Smooth muscle cell (in vitro differentiated cells): ENCODE measurements at regions not wholly inside any gene's neighbourhood (a gene's known extent, or its start where the extent isn't known, plus 50 kb on each side); places are given as distances from the start of the nearest gene placed in this dataset.

Experiments
- DNase-seq: peaks from one replicate; lab custom pipeline; 2025; ENCODE audit not compliant: unreplicated experiment; lab: John Stamatoyannopoulos, UW
- H2AFZ ChIP-seq: fragments of 200-600 bp; sonication (generic); 2 replicates; pipeline ENCODE4 v1.6.0; 2016; ENCODE audit warnings: antibody characterized with exemption, low read depth, mild to moderate bottlenecking
- H3F3A ChIP-seq: fragments of 200-600 bp; sonication (generic); 2 replicates; pipeline ENCODE4 v1.6.0; 2017; ENCODE audit warnings: antibody characterized with exemption, low read depth
- H3K27ac ChIP-seq: fragments of 200-600 bp; sonication (generic); 2 replicates; pipeline ENCODE4 v1.5.1; 2016; ENCODE audit warnings: low read depth, mild to moderate bottlenecking
- H3K27me3 ChIP-seq: fragments of 200-600 bp; sonication (generic); 2 replicates; pipeline ENCODE4 v1.6.1; 2016; ENCODE audit warnings: low read depth, mild to moderate bottlenecking
- H3K36me3 ChIP-seq: fragments of 200-600 bp; sonication (generic); 2 replicates; pipeline ENCODE4 v1.5.1; 2016; ENCODE audit warnings: low read depth
- H3K4me1 ChIP-seq: fragments of 200-600 bp; sonication (generic); 2 replicates; pipeline ENCODE4 v1.5.1; 2016; ENCODE audit warnings: low read depth
- H3K4me2 ChIP-seq: fragments of 200-600 bp; sonication (generic); 2 replicates; pipeline ENCODE4 v1.6.0; 2016; ENCODE audit warnings: mild to moderate bottlenecking
- H3K4me3 ChIP-seq: fragments of 200-600 bp; sonication (generic); 2 replicates; pipeline ENCODE4 v1.5.1; 2016; ENCODE audit warnings: mild to moderate bottlenecking
- H3K79me2 ChIP-seq: fragments of 200-600 bp; sonication (generic); 2 replicates; pipeline ENCODE4 v1.6.0; 2016; ENCODE audit warnings: low read depth, mild to moderate bottlenecking
- H3K9ac ChIP-seq: fragments of 200-600 bp; sonication (generic); 2 replicates; pipeline ENCODE4 v1.6.0; 2016; ENCODE audit warnings: low read depth
- H3K9me3 ChIP-seq: fragments of 200-600 bp; sonication (generic); replicated peaks from 2 replicates; pipeline ENCODE4 v1.5.1; 2016; ENCODE audit warnings: low read depth
- H4K20me1 ChIP-seq: fragments of 200-600 bp; sonication (generic); 2 replicates; pipeline ENCODE4 v1.6.0; 2016; ENCODE audit warnings: low read depth
- WGBS: methylation state at CpG from one replicate; pipeline ENCODE4 v1.1.7; 2016; ENCODE audit warnings: low lambda C conversion rate; 5-methylcytosine and 5-hydroxymethylcytosine counted together
- TF ChIP-seq, protein P1 (sequence below): fragments of 200-600 bp; sonication (generic); IDR thresholded peaks from 2 replicates; pipeline ENCODE4 v1.5.1; 2017; ENCODE audit warnings: borderline replicate concordance, mild to moderate bottlenecking, antibody characterized with exemption; ENCODE audit not compliant: insufficient read depth, poor library complexity, severe bottlenecking

DNA sequence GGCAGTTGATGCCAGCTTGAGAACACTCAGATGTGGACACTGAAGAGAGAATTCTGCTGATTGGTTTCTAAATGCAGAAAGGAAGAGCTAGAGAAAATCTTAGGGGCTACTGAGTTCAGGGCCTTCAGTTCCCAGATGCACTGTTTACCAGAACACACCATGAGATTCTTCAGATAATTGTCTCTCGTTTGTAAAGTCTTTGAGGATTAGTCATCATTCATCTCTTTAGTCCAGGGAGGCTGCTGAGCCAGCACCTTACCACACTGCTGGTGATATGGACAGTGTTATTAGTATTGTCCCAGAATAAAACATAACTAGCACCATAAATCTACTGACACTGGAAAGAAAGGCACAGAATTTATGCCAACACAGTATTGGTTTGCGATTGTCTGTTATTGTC is 690.8 kb upstream of the CELF4 start:
- H3K4me3 ChIP-seq, result no peak overlapping the region
- no peaks in the 10 kb centered on the region for H3F3A ChIP-seq
- no peaks in the 10 kb centered on the region for H4K20me1 ChIP-seq
- WGBS, result 55% methylated on average over 2 of the region's 2 CpGs
- H3K4me1 ChIP-seq, result no peaks in the 10 kb centered on the region
- no peaks in the 10 kb centered on the region for H3K79me2 ChIP-seq
- H2AFZ ChIP-seq, result no peak overlapping the region
- H3K27ac ChIP-seq, result no peak overlapping the region
- no peak for DNase-seq
- TF ChIP-seq, protein P1, sequence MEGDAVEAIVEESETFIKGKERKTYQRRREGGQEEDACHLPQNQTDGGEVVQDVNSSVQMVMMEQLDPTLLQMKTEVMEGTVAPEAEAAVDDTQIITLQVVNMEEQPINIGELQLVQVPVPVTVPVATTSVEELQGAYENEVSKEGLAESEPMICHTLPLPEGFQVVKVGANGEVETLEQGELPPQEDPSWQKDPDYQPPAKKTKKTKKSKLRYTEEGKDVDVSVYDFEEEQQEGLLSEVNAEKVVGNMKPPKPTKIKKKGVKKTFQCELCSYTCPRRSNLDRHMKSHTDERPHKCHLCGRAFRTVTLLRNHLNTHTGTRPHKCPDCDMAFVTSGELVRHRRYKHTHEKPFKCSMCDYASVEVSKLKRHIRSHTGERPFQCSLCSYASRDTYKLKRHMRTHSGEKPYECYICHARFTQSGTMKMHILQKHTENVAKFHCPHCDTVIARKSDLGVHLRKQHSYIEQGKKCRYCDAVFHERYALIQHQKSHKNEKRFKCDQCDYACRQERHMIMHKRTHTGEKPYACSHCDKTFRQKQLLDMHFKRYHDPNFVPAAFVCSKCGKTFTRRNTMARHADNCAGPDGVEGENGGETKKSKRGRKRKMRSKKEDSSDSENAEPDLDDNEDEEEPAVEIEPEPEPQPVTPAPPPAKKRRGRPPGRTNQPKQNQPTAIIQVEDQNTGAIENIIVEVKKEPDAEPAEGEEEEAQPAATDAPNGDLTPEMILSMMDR, result no peak
- H3K36me3 ChIP-seq, result no peaks in the 10 kb centered on the region
- no peaks in the 10 kb centered on the region for H3K27me3 ChIP-seq
- H3K9ac ChIP-seq, result no peak overlapping the region
- H3K9me3 ChIP-seq, result no peaks in the 10 kb centered on the region
- H3K4me2 ChIP-seq, result no peak overlapping the region

DNA sequence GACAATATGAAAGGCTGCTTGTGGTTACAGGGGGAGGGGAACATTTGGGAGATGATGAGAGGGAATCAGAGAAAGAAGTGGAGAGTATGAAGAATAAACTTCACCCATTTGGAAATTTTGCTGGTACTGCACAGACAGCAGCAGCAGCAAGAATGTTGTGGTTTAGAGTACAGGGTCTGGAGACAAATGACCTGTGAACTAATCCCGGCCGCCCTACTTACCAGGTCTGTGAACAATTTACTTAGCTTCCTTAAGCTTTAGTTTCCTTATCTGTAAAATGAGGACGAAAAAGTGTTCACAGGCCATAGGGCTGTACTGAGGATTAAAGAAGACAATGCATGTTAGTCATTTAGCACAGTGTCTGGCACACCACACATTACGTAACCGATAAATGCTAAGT is 685.4 kb upstream of the CELF4 start:
- no peak overlapping the region for H3K9ac ChIP-seq
- H3K4me2 ChIP-seq, result peak overlapping the region; percentile 39
- 21% methylated on average over 5 of the region's 5 CpGs for WGBS
- peaks cover 9% of the 10 kb centered on the region for H3K4me1 ChIP-seq
- no peaks in the 10 kb centered on the region for H3K9me3 ChIP-seq
- no peak overlapping the region for H3K27ac ChIP-seq
- no peaks in the 10 kb centered on the region for H4K20me1 ChIP-seq
- no peaks in the 10 kb centered on the region for H3K79me2 ChIP-seq
- TF ChIP-seq, protein P1, result no peak
- H3K27me3 ChIP-seq, result no peaks in the 10 kb centered on the region
- no peak for DNase-seq
- H3F3A ChIP-seq, result peaks cover 4% of the 10 kb centered on the region
- no peak overlapping the region for H3K4me3 ChIP-seq
- no peak overlapping the region for H2AFZ ChIP-seq
- no peaks in the 10 kb centered on the region for H3K36me3 ChIP-seq

DNA sequence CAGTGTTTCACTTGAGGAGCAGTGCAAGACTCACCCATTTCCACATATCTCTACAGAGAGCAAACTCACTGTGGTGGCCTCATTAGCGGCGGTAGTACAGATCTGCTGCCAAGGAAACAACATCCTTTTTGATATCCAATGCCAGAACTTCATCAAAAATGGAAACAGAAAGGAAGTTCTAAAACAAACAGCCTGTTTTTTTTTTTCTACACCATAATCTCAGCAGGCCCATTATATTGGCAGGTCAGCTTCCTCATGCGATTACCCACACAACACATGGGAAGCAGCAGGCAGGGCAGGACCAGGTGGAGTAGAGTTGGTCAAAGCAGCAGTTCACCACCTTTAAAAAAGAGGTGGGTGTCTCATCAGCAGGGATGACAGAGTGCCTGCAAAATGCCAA is 678.9 kb upstream of the CELF4 start:
- Histone ChIP-seq H3K9me3 (no peaks in the 10 kb centered on the region), H4K20me1 (no peaks in the 10 kb centered on the region), H3K9ac (no peak overlapping the region), H3K27me3 (no peaks in the 10 kb centered on the region), H3K36me3 (no peaks in the 10 kb centered on the region), H3K27ac (no peak overlapping the region), H2AFZ (no peak overlapping the region), H3K4me3 (no peak overlapping the region), H3K4me2 (no peak overlapping the region), H3F3A (no peaks in the 10 kb centered on the region), H3K79me2 (no peaks in the 10 kb centered on the region), H3K4me1 (no peaks in the 10 kb centered on the region)
- WGBS, result 99% methylated on average over 3 of the region's 3 CpGs
- TF ChIP-seq, protein P1, result no peak
- no peak for DNase-seq

- no peak overlapping the region for H3K4me3 ChIP-seq
- TF ChIP-seq, protein P1, result no peak
- H3F3A ChIP-seq, result no peaks in the 10 kb centered on the region
- no peak for DNase-seq
- no peaks in the 10 kb centered on the region for H3K79me2 ChIP-seq
- H2AFZ ChIP-seq, result no peak overlapping the region
- H3K27me3 ChIP-seq, result no peaks in the 10 kb centered on the region
- no peak overlapping the region for H3K4me2 ChIP-seq
- no peaks in the 10 kb centered on the region for H3K36me3 ChIP-seq
- H3K27ac ChIP-seq, result no peak overlapping the region
- H3K4me1 ChIP-seq, result no peaks in the 10 kb centered on the region
- no peak overlapping the region for H3K9ac ChIP-seq
- H4K20me1 ChIP-seq, result no peaks in the 10 kb centered on the region
- H3K9me3 ChIP-seq, result no peaks in the 10 kb centered on the region
- 94% methylated on average over 2 of the region's 2 CpGs for WGBS
Observed at GRCh38 chr18:38243291-38243690, 677.7 kb upstream of the CELF4 start.
